K562 (cell line): ENCODE measurements at regions not wholly inside any gene's neighbourhood (a gene's known extent, or its start where the extent isn't known, plus 50 kb on each side); places are given as distances from the start of the nearest gene placed in this dataset.

Source experiments
- ETV5 ChIP-seq: sonication (generic); formaldehyde crosslinking; IDR thresholded peaks from 2 replicates; pipeline ENCODE4 v1.4.0; 2020; ENCODE audit warnings: low read depth, mild to moderate bottlenecking, missing genetic modification reagents
- MTA3 ChIP-seq: fragments of 450-650 bp; formaldehyde crosslinking; IDR thresholded peaks from 2 replicates; pipeline ENCODE4 v1.6.1; 2017; ENCODE audit warnings: mild to moderate bottlenecking, borderline replicate concordance
- TF ChIP-seq, protein P1 (sequence below), 2 experiments: fragments of 450-650 bp; formaldehyde crosslinking in 1 of 2; IDR thresholded peaks; 2 replicates each; pipeline versions ENCODE4 v1.4.0 to v1.6.1; 2014 to 2020; ENCODE audit warnings: mild to moderate bottlenecking in 2 of 2, borderline replicate concordance in 1 of 2, low read depth in 1 of 2

GRCh38 chr14:42374332-42374731, 767.7 kb downstream of the LRFN5 start:
- TF ChIP-seq, protein P1, sequence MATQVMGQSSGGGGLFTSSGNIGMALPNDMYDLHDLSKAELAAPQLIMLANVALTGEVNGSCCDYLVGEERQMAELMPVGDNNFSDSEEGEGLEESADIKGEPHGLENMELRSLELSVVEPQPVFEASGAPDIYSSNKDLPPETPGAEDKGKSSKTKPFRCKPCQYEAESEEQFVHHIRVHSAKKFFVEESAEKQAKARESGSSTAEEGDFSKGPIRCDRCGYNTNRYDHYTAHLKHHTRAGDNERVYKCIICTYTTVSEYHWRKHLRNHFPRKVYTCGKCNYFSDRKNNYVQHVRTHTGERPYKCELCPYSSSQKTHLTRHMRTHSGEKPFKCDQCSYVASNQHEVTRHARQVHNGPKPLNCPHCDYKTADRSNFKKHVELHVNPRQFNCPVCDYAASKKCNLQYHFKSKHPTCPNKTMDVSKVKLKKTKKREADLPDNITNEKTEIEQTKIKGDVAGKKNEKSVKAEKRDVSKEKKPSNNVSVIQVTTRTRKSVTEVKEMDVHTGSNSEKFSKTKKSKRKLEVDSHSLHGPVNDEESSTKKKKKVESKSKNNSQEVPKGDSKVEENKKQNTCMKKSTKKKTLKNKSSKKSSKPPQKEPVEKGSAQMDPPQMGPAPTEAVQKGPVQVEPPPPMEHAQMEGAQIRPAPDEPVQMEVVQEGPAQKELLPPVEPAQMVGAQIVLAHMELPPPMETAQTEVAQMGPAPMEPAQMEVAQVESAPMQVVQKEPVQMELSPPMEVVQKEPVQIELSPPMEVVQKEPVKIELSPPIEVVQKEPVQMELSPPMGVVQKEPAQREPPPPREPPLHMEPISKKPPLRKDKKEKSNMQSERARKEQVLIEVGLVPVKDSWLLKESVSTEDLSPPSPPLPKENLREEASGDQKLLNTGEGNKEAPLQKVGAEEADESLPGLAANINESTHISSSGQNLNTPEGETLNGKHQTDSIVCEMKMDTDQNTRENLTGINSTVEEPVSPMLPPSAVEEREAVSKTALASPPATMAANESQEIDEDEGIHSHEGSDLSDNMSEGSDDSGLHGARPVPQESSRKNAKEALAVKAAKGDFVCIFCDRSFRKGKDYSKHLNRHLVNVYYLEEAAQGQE (IDR thresholded peaks at IDR 0.05; ENCODE audit: borderline replicate concordance) = no peak
- TF ChIP-seq, protein P1 (CRISPR knock-in tag; IDR thresholded peaks at IDR 0.05; ENCODE audit: low read depth) = no peak
- TF ChIP-seq MTA3 (no peak), ETV5 (CRISPR knock-in tag) (no peak)
